Endothelial cell of hepatic sinusoid (primary cell): ENCODE measurements at regions not wholly inside any gene's neighbourhood (a gene's known extent, or its start where the extent isn't known, plus 50 kb on each side); places are given as distances from the start of the nearest gene placed in this dataset.

ENCODE experiments used
- in situ Hi-C: cut with HindIII; loops from 2 replicates; pipeline ENCODE4 v1.10.0; 2017; ENCODE audit warnings: low sequenced_read_pairs

DNA sequence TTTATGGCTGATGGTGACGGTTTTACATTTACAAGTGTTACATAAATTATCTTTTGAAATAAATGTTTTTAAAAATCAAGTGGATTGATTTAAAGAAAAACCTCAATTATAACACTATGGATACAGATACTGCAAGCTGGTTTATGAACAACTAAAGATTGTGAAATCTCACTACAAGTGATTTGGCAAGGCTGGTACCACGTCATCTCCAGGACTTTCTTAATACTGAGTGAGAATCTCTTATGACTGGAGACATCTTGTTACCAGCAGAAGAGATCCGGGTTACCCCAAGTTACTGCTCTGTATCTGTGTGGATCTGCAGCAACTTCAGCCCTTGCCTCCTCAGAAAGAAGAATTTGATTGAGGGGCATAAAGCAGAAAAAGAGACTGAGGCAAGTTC lies 452.9 kb downstream of the MN1 start:
- in situ Hi-C loops = no loop called here

DNA sequence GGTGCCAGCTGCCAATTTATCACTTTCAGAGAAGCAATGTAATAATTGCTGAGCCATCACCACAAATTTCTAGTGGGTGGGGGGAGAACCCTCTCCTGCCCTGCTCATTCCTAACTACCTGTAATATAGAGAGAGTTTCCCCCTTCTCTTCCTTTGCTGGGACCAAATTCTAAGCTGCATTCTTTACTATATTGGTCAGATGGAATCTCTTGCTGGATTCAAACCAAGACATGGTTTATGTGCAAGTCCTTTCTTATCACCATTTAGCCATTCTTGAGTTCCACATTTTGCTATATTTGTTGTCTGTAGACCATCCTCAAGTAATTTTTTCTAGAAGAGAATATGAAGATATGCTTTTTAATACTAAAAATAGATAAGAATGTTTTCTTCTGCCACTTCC lies 452.1 kb downstream of the MN1 start:
- in situ Hi-C loops = no loop called here

DNA sequence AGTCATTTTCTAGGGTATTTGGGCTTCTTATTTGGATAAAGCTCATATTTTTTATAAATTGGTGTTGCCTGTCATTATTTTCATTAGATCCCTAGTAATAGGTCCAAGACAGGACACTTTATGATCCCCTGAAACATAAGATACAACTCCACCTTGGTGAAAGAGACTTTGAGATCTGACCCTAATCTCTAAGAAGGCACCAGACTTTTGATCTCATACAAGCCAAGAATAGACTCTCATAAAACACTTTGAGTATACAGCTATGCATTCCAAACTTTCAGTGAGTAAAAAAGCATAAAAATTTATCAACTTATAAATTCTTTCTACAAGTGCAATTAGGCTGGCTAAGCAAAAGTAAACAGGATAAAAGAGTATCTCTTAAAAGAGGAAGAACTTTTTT lies 451.2 kb downstream of the MN1 start:
- in situ Hi-C loops = no loop called here

DNA sequence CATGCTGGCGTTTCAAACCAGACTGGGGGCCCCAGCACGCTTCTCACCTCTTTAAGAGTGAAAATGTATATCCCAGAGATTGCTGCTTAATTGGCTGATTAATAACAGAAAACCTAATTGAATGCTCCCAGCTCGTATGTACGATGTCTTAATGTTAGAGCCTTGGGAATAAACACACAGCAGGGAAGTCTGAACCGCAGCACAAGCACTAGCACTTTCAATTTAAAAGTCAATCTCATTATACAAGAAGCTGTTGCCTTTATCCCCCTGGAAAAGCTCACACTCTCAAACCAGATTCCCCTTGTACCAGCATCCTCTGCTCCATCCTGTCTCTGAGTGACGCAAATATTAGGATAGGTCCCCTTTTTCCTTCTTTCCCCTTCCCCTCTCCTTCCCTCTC lies 449.1 kb downstream of the MN1 start:
- in situ Hi-C loops = no loop called here

DNA sequence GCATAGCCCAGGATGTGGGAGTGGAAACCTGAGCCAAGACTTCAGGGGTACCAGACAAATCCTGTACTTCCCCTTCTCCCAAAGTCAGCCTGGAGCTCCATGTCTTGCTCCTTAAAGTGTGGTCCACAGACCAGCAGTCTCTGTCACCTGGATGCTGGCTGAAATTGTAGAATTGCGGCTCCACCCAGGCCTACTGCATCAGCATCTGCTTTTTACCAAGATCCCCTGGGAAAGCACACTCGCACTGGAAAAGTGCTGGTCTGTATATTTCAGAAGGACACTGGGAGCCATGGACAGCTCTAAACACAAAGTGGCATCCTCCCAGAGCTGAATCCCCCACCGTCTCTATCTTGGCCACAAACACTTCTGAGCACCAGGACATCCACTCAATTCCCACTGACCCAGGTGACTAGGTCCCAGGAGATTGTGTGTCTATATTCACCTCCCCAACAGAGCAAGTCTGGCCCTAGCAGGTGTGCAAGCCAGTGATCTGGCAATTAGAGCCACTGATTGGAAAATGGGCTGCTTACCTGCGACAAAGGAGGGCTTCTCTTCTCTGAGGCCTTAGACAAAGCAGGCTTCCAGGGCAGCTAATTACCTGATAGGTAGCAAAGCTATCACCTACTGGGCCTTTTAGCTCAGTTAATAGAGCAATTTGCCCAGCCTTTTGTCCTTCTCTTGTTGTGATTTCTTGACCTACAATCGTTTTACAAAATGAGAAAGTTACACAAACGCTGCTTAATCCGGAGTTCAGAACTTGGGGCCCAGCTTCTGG lies 443.3 kb downstream of the MN1 start:
- in situ Hi-C loops = no loop called here

DNA sequence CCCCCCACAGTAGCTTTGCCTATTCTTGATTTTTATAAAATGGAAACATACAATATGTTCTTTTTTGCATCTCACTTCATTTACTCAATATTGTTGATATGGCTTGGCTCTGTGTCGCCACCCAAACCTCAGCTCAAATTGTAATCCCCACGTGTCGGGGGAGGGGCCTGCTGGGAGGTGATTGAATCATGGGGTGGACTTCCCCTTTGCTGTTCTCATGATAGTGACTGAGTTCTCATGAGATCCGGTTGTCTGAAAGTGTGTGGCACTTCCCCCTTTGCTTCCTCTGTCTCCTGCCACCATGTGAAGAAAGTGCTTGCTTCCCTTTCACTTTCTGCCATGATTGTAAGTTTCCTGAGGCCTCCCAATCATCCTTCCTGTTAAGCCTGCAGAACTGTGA lies 431.3 kb downstream of the MN1 start:
- in situ Hi-C loops = no loop called here

DNA sequence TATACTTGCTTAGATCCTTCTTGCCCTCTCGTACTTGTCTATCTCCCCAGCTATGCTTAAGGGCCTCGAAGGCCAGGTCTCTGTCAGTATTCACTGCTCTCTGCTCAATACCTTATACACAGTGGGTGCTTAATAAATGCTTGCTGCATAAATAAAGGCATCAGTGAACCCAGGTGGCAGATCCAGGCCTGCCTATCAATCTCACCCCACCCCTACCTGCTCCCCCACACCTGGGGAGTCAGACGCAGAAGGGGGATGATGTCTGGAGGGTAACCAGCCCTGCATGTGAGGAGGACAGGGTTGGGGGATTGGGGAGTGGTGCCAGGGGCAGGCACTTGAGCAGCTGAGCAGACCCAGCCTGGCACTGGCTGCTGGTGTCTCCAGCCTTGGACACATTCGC lies 430.6 kb downstream of the MN1 start:
- in situ Hi-C loops = no loop called here

DNA sequence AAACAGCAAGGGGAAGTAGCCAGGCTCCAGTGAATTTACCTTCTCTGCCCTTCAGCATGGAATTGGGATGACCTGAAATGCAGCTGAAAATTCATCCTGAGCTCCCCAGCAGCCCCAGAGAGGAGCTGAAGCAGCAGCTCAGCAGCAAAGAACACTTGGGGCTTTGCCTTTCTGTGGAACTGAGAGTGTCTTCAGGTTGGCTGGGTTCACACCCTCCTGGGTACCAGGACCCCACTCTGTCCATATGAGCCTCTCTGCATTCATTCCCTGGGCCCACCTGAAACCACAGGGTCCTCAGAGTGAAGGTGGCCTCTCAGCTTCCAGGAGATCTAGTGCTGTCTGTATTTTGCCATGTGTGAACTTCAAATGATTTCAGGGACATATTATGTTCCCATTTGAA lies 429.2 kb downstream of the MN1 start:
- in situ Hi-C loops = no loop called here

DNA sequence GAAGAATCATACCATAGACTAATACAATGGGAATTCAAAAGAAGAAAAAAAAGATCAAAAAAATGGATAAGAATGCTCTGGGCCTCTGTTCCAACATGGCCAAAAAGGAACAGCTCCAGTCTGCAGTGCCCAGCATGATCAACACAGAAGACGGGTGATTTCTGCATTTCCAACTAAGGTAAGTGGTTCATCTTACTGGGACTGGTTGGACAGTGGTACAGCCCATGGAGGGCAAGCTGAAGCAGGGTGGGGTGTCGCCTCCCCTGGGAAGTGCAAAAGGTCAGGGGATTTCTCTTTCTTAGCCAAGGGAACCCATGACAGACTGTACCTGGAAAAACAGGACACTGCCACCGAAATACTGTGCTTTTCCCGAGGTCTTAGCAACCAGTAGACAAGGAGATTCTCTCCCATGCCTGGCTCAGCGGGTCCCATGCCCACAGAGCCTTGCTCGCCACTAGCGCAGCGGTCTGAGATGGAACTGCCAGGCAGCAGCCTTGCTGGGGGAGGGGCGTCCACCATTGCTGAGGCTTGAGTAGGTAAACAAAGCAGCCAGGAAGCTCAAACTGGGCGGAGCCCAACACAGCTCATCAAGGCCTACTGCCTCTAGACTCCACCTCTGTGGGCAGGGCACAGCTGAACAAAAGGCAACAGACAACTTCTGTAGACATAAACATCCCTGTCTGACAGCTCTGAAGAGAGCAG lies 428.4 kb downstream of the MN1 start:
- in situ Hi-C loops = no loop called here

DNA sequence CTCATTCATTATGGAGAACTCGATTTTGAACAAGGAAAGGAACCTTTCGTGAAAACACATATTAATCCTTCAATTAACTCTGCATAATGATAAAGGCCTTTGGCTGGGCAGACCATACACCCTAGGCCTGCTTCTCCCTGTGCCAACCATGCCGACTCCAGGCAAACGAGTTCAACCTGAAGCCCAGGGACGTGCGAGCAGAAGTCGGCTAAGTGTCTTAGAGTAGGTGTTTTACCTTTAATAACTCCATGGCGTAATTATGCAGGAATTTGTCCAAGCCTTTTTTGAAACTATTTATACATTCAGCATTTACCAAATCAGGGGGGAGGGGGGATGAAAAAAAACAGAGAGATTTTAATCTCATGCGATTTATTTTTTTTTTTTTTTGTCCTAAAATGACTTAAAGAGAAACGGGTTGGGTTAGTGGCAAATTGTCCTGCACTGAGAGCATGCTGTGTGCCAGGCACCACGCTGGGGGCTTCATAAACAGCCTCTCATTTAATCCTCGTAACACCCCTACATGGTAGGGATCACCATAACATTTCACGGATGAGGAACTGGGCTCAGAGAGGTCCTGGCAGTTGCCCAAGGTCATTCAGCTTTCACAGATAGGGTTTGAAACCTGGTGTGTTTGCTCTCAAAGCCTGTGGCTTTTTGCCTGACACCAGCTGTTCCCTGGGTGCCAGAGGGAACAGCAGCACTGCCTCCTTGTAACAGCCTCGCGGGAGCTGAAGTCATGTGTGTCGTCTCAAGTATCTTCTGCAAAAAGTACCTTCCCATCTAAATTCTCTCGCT lies 423.9 kb downstream of the MN1 start:
- in situ Hi-C loops = no loop called here

DNA sequence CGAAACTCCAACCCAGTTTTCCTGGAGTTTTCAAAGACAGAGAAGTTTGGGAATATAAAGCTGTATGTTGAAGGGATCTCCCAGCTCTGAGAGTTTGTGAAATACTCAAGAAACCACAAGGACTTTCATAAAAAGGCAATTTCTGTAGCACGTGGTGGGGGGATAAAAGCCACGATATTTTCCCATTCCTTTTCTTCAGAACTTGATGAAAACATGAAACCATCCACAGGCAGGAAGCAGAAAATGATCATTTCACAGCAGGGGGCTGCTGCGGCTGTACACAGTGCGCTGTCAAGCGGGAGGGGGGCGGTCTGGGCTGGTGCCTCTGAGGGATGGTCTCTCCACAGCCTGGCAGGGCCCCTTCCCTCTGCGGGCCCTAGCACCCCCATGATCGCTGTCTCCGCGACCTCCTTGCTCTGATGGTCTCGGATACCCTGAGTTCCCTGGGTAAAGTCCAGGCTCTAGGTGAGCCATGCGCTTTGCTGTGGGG lies 423.2 kb downstream of the MN1 start:
- in situ Hi-C loops = no loop called here

DNA sequence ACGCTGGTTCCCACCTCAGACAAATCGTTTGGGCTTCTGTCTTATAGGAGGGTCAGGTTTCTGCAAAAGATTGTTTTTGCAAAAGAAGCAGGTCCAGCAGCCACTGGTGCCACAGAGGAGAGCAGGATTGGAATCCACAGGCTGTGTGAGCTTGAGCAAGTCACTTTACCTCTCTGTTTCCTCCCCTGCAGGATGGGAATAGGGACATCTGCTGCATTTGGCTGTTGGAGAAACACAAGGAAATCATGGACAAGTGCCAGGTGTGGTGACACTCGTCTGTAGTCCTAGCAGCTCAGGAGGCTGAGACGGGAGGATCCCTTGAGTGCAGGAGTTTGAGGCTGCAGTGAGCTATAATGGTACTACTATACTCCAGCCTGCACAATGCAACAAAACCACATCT lies 422.6 kb downstream of the MN1 start:
- in situ Hi-C loops = no loop called here

DNA sequence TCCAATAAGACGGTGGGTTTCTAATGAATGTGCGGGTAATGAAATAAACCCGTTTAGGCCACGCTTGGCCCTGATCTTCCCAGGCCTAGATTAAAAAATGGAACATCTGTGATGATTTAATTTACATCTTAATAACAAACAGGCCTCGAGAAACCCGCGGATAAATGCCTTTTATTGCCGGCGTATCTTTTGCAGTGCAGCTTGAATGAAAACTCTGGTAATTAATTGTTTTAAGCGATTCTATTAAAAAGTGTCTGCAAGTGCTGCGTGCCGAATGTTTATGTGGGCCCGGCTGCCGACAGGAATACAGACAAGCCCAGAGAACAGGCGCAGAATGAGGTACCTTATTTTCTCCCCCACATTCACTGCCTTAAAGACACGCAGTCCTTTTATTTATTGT lies 420.7 kb downstream of the MN1 start:
- in situ Hi-C loops = no loop called here

DNA sequence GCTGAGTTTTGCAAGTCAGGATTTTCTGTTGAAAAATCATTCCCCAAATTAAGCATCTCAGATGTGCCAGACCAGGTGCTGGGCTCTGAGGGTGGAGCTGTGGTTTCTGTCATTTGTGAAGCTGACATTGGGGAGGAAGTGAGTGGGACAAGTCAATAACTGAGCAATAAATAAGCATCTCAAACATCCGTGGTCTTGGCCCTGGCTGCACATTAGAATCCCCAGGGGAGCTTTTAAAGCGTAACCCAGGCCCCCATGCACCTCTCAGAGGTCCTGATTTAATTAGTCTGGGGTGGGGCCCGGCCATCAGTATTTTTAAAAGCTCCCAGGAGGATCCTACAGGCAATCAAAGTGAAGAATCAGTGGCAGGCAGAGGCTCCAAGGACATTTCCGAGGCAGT lies 420.0 kb downstream of the MN1 start:
- in situ Hi-C loops = no loop called here

DNA sequence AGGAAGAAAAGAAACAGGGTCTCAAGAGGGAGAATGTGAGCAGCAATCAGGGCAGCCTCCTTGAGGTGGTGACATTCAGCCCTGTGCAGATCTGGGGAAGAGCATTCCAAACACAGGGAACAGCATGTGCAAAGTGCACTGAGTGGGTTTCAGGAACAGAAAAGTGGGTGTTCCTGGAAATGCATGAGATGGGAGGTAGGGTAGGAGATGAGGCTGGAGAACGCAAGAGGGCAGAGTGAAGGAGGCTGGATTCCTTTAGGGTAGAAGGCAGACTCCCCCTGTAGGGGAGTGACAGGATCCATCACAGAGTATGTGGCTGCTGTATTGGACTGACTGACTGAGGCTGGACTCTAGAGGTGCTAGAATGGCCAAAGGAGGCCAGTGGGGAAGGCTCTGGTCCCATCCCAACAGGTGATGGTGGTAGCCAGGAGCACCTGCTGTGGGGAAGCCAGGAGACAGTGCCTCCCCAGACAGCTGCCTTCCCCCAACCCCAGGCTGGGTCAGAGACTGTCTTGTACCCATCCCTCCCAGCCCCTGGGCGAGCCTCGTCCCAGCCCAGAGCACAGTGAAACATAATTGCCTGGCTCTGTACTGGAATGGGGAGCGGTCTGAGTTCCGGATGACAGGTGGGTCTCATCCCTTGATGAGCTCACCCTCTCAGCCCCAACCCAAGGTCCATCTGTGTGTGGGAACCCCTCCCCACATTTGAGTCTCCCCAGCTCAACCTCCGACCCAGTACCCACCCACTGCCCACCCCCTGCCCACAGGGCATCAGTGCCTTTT lies 419.4 kb downstream of the MN1 start:
- in situ Hi-C loops = no loop called here

DNA sequence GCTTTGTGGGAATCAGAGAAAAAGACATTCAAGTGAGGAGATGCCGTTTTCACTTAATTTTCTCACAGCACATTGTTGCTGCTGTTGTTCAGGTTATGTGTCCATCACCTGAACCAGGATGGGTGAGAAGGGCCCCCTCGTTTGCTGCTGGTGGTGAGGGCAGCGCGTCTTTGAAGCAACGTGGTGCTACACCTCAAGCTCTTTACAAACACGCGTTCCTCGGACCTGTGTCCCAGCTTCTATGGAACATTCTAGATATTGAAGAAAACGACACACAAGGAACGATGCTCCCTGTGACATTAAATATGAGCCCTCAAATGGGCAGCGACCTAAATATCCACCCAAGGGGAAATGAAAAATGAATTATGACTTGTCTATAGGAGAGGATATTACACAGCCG lies 418.6 kb downstream of the MN1 start:
- in situ Hi-C loops = no loop called here

DNA sequence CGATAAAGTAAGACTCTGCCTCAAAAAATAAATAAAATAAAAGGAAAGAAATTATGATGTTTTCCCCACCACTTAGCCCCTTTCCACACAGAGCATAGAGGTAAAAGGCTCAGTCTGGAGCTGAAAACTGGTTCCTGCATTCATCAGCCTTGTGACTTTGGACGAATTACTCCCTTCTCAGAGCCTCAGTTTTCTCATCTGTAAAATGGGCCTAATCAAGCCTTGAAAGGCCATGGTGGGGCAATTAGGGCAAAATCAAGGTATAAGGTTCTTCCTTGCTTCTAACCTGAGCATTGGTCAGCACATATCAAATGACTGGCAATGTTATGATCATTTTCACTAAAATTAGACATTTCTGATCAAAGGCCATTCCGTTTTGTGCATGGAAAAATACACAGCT lies 417.7 kb downstream of the MN1 start:
- in situ Hi-C loops = no loop called here

DNA sequence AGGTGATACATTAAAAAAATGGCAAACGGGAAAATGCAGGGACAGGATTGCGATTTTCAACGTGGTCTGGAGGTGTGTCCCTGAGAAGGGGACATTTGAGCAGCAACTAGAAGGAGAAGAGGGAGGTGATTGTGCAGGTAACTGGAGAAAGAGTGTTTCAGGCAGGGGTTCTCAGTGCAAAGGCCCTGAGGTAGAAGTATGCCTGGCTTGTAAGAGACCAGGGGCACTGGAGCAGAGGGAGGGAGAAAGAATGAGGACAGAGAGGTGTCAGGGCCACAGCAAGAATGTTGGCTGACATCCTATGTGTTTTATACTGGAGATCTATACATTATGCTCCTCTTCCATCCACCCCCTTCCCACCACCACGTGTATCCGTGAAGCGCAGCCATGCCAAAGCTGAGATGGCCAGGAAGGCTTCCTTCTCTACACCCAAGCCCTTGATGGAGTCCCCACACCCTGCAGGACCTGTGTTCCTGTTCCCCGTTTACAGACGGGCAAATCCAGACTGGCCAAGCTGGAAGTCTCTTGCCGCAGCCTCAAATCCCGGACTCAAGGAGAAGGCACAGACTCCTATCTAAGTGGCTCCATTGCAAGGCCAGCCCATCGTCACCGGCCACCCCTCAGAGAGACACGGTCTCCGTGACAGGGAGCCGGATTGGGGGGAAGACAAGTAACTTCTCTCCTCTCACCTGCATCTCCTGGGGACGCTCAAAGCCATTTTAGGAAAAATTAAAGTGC lies 416.1 kb downstream of the MN1 start:
- in situ Hi-C loops = no loop called here

DNA sequence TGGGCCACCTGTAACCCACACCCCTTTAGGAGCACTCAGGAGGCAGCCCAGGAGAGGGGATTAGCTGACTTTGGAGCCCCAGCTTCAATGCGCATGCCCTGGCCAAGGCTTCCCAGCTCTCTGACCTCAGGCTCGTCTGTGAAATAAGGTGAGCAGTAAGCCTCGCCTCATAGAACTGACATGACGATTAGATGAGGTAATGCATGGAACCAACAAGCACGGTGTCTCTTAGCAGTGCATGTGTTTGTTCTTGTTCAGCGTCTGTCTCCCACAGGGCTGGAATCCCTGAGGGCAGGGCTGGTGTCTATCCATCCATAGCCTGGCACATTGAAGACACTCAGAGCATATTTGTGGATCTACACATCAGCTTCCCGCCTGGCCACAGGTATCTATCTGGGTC lies 415.4 kb downstream of the MN1 start:
- in situ Hi-C loops = no loop called here

DNA sequence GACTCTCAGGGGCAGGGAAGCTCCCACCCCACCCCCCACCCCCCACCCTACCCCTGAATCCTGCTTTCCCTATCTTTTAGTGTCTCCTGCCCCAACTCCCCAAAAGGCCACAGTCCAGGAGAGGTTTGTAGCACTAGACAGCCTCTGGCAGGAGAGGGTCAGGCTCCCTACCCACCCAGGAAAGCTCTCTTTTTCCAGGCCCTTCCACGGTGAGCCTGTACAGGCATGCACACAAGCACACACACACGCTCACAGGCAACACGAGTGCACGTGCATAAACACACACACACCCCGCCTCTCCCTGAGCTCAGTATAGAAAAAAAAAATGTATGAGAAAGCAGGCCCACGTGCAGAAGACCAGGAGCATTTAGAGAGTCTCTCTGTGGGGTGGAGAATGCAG lies 414.0 kb downstream of the MN1 start:
- in situ Hi-C loops = no loop called here
